T-helper 2 cell (primary cell): ENCODE measurements at regions not wholly inside any gene's neighbourhood (a gene's known extent, or its start where the extent isn't known, plus 50 kb on each side); places are given as distances from the start of the nearest gene placed in this dataset.
"Not testable (repeated sequence)": the region's sequence is repeated elsewhere in the genome, so short reads cannot be mapped to it uniquely, and the experiment has no call there.

Experiments
- DNase-seq, 5 experiments: peaks; one replicate each; pipeline versions ENCODE4 v3.0.0 to v3.0.0-alpha.2; 2012 to 2022

DNA sequence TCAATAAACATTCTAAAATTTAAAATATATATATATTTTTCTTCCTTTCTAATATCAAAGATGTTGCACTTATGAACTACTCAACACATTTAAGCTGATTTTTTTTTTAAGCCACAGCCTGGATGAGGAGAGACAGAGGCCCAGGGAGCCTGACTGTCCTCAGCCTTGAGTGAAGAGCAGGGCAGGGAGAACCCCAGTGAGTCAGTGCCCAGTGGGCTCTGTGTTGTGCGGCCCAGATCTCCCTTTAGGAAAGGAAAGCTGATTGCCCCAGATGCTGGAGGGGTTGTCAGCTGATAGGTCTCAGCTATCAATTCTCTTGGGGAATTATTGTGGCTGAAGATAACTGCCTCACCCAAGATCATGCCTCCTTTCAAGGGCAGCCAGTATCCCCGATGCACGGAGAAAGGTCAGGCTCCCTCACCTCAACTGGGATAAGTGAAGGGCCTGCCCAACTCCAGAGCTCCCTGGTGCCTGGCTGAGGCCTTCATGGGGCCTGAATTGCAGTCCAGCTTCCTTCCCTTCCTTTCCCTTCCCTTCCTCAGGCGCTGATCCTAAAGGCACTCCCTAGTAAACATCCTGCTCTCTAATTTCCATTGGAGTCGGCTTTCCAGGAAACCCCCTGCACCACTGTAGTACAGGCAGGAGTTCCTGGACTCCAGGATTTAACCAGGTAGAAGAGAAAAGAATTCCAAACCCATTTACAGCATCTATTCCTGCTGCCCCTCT is 106.9 kb upstream of the ATL2 start:
- DNase-seq, result no peak

DNA sequence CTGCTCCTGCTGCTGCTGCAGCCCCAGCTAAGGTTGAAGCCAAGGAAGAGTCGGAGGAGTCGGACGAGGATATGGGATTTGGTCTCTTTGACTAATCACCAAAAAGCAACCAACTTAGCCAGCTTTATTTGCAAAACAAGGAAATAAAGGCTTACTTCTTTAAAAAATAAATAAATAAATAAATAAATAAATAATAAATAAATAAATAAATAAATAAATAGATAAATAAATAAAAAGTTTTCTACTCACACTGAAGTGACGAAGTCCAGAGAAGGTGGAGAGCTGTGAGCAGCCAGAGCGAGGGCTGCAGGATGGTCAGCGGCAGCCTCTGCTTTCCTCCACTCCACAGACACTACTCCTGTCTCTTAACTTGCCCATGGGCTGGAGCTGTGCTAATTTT is 105.6 kb upstream of the ATL2 start:
- DNase-seq, result not testable (repeated sequence)

DNA sequence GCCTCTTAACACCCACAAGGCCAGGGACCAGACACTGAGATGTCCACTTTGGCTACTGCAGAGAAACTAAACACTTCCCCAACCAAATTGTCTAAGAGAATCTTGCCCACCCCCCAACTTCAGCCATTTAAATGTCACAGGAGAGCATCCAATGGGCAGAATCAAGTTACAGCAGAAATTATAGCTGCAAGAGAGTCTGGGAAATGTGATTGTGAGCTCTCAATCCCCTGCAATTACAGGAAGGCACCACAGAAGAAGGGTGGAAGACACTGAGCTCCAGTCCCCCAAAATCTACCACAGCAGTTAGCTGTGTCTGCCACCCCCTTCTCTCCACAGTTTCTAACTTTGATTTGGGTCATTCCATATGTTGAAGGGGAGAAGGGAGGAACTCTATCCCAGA is 103.5 kb upstream of the ATL2 start:
- DNase-seq, result no peak

DNA sequence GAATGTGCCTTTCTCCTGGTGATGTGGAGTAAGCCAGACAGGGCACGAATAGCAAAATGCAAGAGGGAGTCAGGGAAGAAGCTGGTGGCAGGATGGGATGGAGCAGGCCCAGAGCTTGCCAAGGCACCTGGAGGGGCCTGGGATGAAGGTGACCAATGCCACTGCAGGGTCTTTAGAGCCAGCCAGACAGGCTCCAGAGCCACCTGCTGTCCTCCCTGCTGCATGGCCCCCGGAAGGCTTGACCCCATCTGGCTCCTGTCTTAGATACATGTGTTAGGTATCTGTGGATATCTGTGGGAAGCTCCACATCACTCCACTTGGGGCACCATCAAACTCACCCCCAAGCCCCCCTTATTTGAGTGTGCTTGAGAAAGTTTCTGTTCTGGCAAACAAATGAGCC is 99.9 kb upstream of the ATL2 start:
- no peak for DNase-seq

DNA sequence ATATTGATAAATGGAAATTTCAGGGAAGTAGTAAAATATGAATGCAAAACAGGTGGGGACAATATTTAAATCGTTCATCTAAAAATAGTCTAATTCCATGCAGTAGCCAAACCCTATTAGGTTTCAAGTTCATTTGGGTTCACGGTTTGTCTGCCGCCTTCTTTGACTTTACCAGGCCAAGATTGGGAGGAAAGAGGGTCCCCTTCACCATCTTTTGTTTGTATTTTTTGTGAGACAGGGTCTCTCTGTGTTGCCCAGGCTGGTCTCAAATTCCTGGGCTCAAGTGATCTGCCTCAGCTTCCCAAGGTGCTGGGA is 98.5 kb upstream of the ATL2 start:
- no peak for DNase-seq

DNA sequence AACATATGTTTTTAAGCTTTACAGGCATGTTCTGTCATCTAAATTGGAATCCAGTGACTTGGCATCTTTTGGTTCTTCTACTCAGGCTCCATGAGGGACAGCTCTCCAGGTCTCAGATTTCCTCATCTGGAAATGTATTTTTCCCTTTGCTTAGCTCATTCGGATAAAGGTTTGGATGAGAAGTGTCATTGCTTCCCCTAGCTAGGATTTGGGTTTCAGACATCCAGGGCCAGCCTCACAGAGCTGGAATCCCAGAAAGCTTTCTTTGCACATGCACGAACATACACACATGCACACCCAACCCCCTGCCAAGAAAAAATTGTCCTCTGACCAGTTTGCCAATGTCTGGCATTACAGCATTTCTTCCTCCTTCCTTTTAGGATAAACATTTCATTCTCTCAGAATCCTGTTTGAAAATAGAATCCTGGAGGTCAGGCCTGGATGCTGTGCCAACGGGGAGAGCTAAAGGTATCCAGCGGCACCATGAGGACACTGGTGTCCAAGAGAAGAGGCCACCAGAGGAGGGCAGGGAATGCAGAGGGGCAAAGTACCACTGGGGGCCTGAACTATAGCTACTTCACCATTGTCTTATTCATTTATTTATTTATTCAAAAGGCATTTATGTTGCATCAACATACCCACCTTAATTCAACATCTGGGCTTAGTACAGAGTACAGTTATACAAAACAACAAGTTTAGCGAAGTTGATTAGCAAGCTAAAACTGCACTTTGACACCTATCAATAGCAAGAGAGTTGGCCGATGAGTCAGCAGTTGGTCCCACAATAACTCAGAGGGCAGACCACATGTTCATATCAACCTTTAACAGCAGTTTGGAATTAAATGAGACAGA is 97.9 kb upstream of the ATL2 start:
- peak in 1 of 5 experiments; percentile 51 for DNase-seq

DNA sequence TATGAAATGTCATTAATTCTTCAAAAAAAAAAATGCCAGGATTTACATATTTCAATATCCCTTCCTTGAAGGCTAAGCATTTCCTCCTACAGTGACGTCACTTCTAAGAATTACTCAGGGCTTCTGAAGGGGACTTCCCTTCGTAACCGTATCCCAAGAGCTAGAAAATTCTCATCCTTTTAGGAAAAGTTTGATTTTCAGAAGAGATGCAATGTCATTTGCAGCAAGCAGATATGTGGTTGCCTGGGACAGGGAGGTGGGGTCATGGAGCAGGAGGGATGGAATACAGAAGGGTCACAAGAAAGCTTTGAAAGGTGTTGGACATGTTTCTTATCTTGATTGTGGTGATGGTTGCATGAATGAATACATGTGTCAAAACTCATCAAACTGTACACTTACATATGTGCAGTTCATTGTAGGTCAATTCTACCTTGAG is 97.0 kb upstream of the ATL2 start:
- DNase-seq, result peak in 1 of 5 experiments; percentile 37

DNA sequence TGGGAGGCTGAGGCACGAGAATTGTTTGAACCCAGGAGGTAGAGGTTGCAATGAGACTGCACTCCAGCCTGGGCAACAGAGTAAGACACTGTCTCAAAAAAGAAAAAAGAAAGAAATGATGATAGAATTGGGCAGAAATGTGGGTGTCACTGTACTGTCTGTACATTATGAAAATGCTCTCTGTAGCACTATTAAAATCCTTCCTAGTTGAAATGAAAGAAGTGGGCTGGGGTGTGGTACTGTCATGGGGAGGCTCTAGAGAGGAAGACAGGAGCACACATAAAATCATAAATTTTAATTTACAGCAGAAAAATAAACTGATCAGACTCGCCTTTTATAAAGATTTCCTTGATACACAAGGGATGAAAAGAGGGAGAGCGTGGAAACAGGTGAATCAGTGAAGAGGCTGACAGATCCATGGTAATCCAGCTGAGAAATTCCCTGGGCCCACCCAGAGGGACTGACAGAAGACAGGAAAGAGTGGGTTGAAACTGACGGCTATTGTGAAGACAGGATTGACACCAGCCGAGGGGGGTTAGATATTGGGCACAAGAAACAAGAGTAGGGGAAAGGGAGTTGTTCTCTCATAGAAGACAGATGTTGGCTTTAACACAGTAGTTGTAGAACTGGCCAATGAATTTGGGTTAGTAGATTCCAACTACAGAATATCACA is 96.4 kb upstream of the ATL2 start:
- no peak for DNase-seq

DNA sequence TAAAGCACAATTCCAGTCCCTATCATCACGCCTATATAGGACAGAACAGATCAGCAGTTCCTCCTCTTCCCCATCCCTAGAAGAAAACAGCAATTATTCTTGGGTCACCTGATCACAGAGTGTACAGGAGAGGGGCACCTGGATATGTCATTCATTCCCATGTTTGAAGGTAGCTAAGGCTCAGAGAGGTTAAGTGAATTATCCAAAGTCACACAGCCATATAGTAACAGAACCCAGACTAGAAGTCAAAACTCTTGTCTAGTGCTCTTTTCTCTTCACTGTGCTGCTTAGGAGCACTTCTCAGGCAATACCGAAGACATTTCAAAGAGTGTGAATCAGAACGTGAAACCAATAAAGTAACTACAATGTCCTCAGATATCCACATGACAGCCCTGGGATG is 93.0 kb upstream of the ATL2 start:
- no peak for DNase-seq

DNA sequence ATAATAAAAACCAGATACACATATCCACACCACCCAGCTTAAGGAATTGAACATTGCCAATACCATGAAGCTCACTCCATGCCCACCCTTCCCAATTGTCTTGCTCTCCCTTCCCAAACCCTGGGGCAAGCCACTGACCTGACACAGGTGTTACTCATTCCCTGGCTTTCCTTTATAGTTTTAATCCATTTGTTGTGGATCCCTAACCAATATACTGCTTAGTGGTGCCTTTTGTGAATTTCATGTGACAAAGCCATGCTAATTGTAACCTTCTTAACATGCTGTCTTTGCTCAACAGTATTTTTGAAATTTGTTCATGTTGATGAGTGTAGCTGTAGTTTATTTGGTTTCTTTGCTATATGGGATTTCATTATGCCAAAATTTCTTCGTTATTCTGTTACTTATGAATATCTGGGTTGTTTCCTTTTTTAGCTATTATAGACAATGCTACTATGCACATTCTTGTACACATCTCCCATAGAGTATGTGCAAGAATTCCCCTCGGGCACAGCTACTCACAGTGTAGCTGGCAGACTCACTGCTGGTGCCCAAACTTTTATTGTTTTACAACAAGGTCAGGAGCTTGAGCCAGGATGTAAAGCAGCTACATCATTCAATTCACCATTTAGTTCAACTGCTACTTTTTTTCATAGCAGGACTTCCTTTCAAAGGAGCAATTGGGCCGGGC is 90.8 kb upstream of the ATL2 start:
- no peak for DNase-seq

DNA sequence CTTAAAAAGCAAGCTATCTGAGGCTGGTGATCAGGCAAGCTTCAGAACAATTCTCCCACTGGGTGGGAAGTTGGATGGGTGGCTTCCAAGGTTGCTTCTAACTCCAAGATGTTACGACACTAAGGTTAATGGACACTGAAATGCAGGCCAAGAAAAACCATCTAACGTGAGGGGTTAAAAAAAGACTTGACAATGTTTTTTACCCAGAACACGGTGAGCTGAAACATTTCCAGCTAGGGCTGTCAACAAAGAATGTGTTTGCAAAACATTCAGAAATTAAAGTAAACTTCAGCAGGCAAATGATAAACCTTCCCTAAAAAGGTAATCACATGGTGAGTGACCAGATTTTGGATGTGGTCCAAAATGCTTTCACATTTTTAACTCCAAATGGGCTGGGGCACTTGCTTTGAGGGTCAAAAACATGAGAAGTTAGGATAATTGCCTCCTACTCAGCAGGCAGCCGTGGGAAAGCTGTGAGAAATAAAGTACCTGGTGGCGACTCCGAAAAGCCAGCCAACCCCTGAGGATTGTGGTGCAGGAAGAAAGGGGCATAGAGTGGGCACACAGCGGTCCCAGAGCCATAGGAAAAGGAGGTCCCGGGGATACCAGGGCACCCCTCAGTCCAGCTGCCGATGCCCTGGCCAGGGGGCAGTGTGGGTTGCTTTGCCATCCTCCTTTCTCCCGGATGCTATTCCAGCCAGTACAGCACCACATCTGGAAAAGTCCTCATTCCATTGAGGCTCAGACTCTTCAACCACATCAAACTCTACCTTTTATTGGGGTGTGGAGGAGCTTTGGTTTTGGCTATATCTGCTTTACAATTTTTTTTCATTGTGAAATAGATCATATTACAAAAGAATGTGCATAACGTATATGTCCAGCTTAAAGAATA is 90.0 kb upstream of the ATL2 start:
- no peak for DNase-seq

DNA sequence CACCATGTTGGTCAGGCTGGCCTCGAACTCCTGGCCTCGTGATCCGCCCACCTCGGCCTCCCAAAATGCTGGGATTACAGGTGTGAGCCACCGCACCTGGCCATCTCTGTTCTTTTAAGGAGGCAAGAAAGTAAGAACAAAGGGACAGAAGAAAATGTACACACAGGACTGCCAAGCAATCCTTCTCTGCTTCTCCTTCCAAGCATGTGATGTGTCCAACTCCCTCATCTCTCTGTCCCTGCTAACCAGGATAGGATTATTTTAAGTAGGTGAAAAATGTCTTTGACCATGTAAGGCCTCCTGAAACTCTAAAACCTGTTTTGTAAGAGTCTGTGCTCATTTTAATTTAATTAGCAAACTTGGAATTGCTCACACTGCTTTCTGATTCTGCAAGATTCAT is 89.3 kb upstream of the ATL2 start:
- no peak for DNase-seq

DNA sequence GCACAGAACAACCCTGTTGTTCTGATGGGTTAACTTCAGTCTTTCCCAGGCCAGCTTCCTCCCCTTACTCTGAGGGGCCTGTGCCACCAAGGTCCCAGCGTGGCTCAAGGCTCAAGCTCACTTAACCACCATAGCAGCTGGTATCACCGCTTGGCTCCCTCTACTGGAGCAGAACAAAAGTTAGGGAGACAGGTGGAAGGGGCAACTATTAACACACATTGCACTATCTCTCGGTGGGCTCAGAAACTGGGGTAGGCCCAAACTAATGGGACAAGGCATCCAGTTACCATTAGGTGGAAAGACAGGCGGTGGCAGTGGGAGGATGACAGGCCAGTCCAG is 88.7 kb upstream of the ATL2 start:
- peak in 1 of 5 experiments; percentile 42 for DNase-seq

DNA sequence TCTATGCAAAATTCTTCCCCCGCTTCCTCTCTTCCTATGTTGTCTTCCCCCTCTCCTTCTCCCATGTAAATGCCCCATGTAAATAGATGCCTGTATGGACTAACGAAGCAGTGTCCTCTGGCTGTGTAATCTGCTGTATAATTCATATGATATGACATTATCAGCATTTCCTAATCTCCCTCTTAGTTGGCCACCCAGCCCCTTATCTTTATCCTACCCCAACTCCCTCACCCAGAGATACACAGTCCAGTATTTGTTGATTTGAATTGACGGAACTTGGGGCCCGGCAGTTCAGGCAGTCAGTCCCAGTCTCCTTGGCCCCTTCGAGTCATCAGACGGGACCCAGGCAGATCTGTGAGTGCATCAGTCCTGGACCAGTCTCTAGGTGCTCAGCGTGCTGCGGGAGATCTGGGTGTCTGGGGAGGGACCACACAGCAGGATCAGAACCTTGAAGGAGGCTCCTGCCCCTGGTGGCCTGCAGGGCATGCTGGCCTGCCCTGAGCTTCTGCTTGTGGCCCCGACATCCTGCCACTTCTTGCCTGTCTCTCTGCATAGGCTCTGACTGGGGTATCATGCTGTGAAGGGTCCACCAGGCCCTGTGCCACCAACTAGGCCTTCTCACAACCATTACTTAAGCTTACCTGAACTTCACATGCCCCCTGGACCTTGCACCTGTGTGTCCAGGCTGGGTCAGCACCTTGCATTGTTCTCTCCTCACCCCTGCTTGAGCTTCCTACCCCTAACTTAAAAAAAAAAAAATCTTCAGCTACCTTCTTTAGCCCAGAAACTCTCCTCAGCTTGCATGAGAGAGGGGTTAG is 88.1 kb upstream of the ATL2 start:
- DNase-seq, result no peak

DNA sequence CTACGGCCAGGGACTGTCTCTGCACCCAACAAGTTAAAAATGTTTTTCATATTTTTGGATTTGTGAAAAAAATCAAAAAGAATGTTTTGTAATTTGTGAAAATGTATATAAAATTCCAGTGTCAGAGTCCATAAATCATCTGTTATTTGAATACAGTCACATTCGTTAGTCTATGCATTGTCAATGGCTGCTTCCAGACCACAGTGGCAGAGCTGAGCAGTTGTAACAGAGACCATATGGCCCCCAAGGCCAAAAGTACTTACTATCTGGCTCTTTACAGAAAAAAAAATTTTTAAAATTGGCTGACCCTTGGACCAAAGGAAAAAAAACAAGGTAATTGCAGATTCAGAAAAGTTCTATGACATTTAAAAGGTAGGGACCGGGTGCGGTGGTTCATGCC is 86.7 kb upstream of the ATL2 start:
- no peak for DNase-seq

DNA sequence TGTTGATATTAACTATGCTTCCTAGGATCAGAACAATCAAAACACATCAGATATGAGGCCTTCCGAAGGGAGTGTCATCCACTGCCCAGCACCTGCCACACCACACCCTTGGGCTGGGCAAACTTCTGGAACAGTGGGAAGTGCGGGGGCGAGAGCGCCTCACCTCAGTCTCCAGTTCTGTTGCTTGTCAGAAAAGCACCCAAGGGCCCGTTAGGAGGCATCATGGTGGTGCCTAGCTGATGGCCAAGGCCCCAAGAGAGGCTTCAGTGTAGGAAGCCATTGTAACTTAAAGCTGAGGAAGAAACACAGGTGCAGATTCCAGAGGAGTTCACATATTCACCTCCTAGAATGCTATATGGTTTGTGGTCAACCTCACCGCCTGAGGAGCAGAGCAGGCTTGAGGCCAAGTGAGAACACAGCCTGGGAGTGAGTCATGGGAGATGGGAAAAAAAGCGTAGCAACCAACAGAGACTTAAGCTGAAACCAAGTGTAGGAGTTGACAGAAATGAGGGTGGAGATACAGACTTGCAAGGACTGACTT is 85.1 kb upstream of the ATL2 start:
- peak in 1 of 5 experiments; percentile 27 for DNase-seq

DNA sequence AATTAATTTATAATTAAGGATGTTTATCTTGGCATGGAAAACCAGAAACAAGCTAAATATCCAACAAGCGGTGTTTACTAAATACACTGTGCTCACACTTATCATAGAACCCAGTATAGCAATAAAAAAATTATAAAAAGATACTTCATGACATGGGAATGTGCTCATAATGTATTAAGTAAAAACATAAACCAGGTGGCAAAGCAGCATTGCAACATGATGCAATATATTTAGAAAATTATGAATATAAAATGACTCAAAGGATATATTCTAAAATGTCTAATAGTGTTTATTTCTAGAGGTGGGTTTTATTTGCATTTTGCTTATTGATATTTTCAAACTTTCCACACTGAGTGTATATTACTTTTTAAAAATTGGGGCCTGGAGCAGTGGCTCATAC is 84.4 kb upstream of the ATL2 start:
- DNase-seq, result no peak

DNA sequence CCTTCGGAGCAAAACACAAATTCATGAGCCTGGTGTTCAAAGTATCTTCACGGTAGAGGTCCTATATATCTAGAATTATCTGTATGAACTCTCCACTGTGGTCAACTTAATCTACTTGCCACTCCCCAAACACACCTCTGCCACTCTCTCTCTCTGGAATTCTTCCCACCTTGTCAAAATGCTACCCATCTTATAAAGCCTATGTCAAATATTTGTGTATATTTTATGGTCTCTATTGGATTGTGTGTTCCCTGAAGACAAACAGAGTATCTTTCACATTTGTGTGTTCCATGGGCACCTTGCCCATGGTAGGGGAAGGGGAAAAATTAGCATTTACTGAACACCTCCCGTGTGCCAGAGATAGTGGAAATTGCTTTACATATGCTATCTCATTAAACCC is 83.2 kb upstream of the ATL2 start:
- DNase-seq, result no peak

DNA sequence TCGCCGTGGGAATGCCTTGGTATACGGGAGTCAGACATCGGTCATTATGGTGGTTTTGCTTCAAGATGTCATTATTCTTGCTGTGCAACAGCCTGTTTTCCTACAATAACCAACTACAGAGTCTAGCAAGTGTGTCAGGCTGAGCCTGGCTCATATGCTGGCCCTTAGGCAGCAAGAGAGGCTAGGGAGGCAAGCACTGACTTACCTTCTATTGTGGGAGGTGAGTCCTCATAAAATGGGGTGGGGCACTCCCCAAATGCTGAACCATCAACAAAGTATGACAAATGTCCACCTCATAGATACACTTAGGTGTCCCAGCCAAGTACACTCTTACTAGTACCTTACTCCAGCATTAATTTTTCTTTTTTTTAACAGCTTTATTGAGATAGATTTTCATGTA is 77.0 kb upstream of the ATL2 start:
- no peak for DNase-seq

DNA sequence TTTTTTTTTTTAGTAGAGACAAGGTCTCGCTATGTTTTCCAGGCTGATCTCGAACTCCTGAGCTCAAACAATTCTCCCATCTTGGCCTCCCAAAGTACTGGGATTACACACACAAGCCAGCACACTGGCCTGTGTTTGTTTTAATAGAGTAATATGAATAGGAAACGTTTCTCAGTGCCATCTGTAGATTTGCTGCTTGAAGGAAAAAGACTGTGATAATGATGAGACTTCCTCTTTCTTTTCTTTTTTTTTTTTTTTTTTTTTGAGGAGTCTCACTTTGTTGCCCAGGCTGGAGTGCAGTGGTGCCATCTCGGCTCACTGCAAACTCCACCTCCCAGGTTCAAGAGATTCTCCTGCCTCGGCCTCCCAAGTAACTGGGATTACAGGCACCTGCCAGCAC is 74.7 kb upstream of the ATL2 start:
- DNase-seq, result not testable (repeated sequence)

DNA sequence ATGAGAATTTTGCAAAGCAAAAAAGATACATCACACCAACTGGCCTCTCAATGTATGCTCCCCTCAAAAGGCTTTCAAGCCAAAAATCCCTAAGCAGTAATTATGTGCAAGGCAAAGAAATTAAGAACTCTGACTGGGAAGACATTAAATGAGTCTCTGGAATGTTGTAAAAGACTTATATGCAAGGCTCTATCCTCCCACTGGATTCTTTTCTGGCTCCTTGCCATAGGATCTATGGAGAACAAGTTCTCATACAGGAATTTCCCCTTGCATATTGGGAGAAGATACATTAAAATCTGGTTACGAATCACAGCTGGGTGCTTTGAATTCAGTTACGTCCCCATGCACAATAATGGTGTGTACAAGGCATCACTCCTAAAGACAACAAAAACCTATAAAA is 73.4 kb upstream of the ATL2 start:
- no peak for DNase-seq
